GM18873 (cell line): ENCODE measurements at regions not wholly inside any gene's neighbourhood (a gene's known extent, or its start where the extent isn't known, plus 50 kb on each side); places are given as distances from the start of the nearest gene placed in this dataset.

ENCODE experiments used
- ATAC-seq: cut with Tn5 transposase; IDR thresholded peaks from one replicate; pipeline ENCODE4 v1.9.1; 2021; ENCODE audit warnings: mild to moderate bottlenecking, moderate library complexity, moderate number of reproducible peaks; ENCODE audit not compliant: unreplicated experiment, low FRiP score

DNA sequence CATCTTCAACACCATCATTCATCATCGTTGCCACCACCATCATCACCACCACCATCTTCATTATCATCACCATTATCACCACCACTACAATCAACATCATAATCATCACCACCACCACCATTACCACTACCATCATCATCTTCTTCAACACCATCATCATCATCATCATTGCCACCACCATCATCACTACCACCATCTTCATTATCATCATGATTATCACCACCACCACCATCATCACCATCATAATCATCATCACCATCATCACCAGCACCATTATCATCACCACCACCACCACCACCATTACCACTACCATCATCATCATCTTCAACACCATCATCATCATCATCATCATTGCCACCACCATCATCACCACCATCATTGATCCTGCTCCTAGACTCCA, 112.7 kb downstream of the OAT start:
- no peak for ATAC-seq

DNA sequence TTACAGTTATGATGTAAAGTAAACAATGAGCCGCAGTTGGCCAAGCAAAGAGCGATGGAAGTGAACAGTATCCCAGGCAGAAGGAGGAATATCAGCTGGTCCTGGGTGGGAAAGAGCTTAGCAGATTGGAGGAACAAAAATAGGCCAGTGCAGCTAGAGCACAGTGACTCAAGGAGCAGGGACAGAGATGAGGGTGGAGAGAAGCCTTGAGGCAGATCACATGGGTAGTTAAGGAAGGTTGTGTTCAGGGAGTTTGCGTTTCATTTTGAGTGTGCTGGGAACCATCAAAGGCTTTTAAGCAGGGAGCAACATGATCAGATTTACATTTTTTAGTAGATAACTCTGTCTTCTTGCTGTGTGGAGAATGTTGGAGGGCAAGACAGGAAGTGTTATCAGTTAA, 113.6 kb downstream of the OAT start:
- no peak for ATAC-seq

DNA sequence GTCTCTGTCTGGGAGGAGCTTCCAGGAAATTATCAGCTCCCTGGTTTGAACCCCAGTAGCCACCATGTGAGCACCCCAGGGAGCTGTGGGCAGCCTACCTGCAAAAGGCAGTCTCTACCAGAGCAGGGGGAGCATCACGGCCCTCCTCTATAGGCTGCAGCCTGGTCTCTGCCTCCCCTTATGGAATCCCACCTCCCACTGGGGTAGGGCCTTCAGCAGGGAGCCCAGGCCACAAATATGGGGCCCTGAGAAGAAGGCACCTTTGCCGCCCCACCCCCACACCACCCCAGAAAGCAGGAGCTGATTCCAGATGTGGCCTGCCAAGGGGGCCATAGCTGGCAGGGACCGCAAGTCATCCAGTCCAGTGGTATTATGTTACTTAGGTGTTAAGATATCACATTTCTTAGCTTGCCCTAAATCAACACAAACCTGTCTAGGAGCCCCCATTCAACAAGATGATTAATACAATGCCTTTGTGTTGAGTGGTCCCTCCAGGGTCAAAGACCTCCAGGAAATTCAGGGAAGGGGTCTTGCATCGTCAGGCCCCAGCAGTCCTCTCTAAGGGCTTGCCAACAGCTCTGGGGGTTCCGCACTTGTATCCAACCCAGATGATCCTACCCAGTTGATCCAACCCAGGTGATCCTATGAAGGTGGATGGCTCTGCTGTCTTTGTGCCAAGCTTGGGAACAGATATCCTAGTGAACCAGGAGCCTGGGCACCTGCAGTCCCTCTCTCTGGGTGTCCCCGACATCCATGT, 114.9 kb downstream of the OAT start:
- ATAC-seq = no peak

DNA sequence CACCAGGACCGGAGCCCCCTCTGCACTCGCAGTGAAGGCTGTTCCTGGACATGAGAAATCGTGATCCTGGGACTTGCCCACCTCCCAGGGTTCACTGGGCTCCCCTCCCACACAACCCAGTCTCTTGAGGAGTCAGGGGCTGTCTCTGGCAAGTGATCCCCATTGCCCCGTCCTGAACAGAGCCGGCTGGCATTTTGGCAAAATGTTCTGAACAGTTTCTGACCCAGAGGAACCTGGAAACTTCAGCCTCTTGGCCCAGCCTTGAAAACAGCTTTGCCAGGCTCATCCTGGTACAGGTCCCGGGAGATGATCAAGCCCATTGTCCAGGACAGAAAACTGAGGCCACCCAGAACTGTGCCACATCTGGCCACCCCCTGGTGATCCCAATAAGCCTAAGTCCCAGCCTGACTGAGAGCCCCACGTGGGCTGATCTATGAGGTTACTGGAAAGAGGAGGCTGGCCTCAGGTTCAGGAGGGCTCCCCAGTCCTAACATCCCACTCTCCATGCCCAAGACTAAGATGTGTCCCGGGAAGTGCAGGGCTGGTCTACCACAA, 115.7 kb downstream of the OAT start:
- no peak for ATAC-seq

DNA sequence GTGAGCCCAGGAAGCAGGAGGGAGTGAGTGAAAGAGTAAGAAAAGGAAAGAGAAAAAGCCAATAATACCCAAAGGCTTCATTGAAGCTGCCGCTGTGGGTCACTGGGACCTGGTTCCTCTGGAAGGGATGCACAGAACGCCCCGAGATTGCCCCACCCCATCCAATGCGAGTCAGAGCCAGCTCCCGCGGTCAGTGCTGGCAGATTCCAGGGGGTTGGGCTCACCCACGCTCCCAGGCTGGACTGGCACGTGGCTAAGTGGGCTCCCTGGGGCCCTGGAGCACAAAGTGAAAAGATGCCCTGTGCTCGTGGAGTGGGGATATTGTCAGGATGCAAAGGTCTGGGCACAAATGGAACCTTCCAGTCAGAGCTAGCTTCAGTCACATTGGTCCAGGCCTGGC, 117.0 kb downstream of the OAT start:
- no peak for ATAC-seq

DNA sequence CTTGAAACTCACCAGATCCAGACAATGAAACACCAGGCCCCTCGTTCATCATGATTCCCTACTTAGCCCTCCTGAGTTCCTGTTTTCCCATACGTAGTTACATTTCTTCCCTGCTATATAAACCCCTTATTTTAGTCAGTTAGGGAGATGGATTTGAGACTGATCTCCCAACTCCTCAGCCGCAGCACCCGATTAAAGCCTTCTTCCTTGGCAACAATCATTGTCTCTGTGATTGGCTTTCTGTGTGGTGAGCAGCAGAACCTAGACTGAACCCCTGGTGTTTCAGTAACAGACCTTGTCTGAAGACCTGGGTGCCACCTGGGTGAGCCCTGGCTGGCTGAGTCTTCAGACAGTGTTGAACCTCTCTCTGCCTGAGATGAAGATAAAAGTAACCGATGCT, 118.0 kb downstream of the OAT start:
- no peak for ATAC-seq

DNA sequence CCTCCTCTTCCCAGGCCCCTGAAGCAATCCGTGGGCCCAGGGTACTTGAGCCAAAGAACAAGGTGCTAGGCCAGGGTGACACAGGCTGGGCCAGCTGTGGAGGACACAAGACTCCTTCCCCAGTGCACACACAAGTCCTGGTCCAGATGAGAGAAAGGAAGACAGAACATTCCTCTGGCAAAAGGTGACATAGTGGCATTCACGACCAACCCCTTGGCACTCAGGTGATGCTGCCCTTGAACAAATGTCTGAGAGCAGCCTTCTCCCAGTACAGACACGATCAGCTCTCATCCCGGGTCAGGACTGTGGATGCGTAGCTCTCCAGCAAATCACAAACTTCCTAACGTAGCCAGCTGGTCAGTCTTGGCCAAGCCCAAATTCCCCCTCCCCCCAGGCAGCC, 118.5 kb downstream of the OAT start:
- ATAC-seq = no peak

DNA sequence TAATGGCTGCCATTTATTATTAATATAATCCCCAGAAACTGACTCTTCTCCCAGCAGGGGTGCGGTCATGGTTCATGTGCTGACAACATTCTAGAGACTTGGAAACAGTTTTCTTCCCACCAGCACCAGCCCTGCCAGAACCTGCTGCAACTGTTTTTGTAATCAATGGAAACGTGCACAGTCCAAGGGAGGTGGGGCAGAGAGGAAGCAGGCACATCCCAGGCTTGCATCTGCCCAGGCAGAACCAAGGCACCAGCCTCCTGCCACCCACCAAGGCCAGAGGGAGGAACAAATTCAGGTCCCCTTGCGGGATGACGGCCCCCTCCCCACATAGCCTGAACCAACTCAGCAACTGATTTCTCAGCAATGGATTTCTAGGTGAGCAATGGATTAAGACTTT, 119.0 kb downstream of the OAT start:
- no peak for ATAC-seq

DNA sequence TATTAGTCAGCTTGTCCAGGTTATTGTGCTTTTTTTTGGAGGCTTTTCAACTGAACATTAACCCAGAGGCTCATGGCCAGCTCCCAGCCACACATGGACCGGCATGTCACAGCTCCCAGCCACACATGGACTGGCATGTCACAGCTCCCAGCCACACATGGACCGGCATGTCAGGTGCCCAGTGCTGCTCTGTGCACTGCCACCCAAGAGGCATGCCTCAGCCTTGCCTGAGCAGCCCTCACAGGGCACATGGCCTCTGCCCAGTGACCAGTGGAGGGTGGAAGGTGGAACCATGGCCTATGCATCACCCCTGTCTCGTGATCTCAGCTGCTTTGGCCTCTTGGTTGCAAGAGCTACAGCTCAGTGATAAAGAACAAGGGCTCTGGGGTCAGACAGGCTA, 119.8 kb downstream of the OAT start:
- no peak for ATAC-seq

DNA sequence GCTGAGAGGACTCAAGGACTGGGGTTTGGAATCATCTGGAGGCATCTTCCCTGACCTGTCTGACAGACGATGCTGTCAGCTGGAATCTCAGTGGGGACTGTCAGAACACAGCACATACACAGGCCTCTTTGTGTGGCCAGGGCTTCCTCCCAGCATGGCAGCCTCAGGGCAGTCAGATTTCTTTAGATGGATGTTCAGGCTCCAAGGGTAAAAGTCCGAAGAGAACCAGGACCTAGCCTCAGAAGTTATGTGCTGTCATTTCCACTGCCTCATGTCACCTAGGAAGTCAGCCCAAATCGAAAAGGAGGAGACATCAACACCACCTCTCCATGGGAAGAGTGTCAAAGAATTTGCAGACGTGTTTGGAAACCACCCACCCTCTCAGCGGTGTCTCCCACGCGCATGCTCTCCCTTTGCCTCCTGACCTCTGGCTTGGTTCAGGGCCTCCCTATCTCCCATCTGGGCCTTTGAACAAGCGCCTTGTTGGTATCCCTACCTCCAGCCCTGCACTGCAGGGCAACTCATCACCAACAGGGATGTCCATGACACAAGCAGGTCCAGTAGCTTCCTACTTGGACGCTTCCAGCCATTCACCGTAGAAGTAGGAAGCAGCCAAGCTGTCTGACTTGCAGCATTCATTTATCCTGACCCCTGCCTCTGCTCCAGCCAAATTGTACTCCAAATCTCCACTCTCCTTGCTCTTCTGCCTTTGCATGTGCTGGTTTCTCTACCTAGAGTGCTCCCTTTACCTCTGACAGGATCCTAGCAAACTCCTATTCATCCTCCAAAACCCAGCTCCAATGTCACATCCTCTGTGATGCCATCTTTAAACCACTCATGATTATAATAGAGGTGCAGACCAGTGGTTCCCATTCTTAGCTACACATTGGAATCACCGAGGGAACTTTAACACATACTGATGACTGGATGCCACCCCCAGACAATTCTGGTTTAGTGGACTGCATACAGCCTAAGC, 121.6 kb downstream of the OAT start:
- ATAC-seq = no peak

DNA sequence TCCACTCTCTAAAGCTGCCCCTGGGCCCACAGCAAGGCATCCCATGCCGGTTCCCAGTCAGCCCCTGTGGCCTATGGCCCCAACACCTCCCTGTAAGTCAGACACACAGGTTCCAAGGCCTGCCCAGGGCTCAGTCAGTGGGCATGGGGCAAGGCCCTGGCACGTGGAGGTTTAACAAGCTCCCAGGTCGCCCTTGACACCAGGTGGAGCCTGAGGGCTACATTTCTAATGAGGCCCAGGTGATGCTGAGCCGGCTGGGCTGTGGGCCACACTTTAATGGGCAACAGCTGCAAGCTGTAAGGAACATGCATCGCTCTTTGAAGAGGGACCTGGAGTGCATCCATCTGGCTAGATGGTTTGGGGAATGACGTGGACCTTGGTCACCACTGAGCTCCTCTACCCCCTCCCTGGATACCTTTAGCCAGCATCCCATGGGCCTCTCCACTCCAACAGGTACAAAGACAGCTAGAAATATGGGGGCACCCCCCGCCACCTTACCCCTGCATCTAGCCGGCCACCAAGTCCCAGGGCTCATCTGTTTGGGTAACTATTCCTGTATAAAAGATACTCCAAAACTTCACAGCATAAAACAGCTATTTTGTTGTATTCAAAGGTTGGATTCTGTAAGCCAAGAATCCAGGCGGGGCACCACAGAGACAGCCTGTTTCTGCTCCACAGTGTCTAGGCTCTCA, 122.5 kb downstream of the OAT start:
- no peak for ATAC-seq

DNA sequence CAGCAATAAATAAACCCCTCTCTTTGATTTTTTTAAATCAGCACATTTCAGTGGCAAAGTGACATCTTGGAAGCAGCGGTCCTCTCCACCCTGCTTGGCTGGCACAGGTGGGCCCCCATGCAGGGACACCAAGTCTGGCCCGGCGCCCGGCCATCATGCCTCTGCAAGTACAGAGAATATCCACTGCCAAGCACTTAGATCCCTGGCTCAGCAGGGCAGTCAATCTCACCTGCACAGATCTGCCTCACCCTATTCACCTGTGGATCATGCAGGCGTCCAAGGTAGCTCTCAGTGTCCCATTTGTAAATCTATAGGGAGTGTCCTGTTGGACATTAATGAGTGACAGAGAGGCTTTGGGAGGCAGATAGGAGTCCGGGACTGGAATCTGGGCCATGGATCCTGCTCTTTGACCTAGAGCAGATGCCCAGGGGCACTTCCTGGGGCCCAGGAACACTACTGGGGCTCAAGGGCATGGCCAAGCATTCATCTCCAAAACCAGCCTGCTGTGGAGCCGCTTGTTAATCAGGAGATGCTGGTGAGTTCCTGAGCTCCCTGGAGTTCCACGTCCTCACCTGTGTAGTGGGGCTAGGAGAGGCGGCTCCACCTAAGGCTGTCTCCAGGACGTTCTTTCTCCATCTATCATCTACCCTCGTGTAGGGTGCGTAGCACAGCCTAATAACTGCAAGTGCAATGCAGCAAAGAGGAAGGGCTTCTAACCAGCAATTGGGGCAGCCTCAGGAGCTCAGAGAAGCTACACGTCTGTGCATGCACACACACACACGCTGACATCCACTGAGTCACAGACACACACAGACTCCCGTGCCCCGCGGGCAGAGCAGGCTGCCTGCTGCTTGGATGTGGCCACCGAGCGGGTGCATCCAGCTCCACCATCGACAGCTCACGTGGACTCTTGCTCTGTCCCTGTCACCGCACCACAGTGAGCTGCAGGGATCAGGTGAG, 123.6 kb downstream of the OAT start:
- no peak for ATAC-seq

DNA sequence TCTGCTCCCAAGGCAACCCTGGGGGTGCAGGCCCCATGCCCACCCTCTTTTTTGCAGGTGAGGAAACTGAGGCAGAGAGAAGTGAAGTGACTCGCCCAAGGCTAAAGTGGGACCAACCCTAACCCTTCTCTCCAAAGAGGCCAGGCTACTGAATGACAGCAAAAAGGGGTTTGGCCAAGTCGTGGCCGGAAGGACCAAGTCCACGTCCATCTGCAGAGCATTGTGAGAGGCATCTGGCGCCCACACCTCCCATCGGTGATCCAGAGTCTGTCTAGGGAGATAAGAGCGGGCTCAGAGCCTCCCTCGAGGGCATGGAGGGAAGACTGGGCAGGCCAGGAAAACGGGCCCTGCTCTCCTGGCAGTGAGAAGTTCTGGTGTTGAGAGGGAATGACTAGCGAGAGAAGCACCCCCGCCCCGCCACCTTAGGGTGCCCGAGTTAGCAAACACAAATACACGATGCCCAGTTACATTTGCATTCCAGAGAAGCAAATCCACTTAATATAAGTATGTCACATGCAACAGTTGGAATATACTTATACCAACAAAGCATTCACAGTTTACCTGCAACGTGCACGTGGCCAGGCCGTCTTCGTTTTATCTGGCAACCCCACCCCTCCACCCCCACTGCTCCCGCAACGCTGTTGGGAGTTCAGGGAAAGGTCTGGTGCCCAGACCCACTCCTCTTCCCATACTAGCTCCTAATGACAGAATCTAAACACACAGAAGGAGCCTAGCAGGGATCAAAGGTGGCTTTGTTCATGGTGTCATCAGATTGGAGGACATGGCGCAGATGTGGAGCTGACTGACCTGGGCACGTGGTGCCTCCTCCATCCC, 124.9 kb downstream of the OAT start:
- ATAC-seq = no peak

DNA sequence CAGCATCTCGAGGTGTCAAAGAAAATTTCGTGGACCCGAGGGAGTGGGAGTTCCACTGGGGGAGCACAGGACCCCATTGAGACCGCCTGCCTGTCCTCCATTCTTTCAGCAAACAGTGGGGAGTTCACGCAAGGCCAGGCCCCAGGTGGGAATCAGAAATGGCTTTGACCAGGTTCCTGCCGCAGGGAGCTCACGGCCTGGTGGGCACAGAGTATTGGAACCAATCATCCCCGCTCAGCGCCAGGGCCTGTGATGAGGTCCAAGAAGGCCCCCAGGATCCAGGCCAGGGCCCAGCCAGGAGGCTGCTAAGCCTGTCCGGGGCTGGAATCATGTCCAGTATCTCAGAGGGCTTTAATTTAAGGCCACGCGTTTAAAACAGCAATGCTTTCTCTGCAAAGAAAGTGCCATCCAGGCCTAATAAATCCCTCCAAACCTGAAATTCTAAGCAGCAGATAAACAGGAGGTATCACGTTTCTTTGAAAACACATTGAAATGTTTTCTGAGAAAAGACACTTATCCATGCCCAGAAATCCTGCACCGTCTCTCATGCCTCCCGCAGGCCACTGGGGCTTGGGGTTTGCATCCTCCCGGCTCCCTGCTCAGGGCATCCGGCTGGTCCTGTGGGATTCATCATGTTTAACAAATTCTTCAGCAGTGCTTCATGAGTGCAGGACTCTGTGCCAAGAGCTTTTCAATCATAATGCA, 125.7 kb downstream of the OAT start:
- ATAC-seq = no peak

DNA sequence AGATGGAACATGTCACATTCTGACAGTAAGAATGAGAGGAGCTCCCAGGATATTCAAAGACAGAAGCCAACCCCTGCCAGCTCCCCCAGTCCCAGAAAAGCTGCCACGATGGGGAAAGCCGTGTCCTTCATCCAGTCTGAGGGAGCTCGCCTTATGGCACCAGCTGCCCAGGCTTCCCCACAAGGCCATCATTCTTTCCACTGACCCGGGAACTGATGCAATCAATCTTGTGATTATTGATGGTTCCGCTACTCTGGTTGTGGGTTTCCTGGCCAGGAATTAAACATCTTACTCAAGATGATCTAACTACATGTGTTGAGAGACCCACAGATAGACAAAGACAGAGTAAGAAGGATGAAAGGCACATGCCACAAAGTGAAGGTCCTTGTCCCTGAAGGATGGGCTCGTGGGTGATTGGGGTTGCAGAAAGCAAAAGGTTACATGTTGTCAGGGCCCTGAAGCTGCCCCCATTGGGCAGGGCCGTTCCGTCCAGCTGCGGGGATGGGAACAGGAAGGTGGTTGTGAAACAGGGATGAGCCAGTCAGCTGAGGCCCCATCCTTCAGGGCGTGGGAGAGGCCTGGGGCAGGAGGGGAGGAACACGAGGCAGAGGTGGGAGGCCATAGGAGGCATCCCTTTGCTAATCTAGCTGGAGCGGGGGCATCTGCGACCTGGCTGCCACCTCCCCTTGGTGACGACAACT, 127.6 kb downstream of the OAT start:
- no peak for ATAC-seq

DNA sequence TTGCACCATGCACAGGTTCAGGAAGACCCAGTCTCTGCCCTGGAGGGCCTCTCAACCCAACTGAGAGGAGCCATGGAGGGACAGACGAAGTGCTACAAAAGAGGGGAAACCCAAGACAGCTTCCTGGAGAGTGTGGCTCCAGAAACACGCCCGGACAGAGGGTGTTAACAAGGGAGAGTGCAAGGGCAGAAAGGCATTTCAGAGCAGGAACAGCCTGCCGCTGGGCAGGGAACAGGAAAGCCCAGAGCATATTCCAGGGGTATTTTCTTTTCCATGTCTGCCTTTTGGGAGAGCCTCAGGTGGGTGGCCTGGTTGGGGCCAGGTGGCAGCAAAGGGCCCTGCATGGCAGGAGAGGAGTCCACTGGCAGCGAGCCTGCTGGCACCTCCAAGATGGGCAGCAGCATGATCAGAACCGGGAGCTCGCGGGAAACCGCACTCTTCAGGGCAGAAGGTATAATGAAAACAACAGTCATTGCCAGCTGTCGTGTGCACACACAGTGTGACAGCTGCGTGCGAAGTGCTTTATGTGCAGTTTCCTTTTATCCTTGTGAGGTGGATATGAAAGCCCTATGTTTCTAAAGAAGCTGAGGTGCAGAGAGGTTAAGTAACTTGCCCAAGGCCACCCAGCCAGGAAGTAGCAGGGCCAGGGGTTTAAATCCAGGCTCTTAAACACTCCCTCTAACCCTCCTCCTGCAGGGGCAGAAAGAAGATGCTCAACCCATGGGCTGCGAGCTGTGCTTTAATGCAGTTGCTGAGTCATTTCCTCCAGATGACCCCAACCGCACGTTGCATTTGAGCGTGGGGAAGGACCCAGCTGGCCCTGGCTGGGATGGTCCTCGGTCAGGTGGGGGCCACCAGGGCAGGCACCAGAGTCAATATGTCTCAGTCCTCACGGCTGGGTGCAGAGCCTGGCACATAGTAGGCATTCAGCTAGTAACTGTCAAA, 128.6 kb downstream of the OAT start:
- no peak for ATAC-seq
